ENCODE measurements at regions not wholly inside any gene's neighbourhood (a gene's known extent, or its start where the extent isn't known, plus 50 kb on each side); places are given as distances from the start of the nearest gene placed in this dataset.

GRCh38 chr15:97072545-97072944 is 742.0 kb downstream of the NR2F2 start:
- H3K4me3 ChIP-seq (ENCODE audit: low read depth, low read length), result no peak overlapping the region
- DNase-seq (ENCODE audit: low read depth), result no peak
- no peak for TF ChIP-seq CTCF (conservative IDR thresholded peaks at IDR 0.05; ENCODE audit: low read depth, low read length)

GRCh38 chr15:97076011-97076410 is 745.5 kb downstream of the NR2F2 start:
- peak; percentile 65 for DNase-seq (ENCODE audit: low read depth)
- H3K4me3 ChIP-seq (ENCODE audit: low read depth, low read length), result no peak overlapping the region
- no peak for TF ChIP-seq CTCF (conservative IDR thresholded peaks at IDR 0.05; ENCODE audit: low read depth, low read length)

GRCh38 chr15:97077975-97078374 is 747.5 kb downstream of the NR2F2 start:
- no peak for TF ChIP-seq CTCF (conservative IDR thresholded peaks at IDR 0.05; ENCODE audit: low read depth, low read length)
- H3K4me3 ChIP-seq (ENCODE audit: low read depth, low read length), result no peak overlapping the region
- peak; percentile 24 for DNase-seq (ENCODE audit: low read depth)

- TF ChIP-seq CTCF (conservative IDR thresholded peaks at IDR 0.05; ENCODE audit: low read depth, low read length), result no peak
Observed at GRCh38 chr15:97078591-97078990, 748.1 kb downstream of the NR2F2 start.

GRCh38 chr15:97081666-97082226 is 751.2 kb downstream of the NR2F2 start:
- peak; percentile 28 for DNase-seq (ENCODE audit: low read depth)
- TF ChIP-seq CTCF (conservative IDR thresholded peaks at IDR 0.05; ENCODE audit: low read depth, low read length), result no peak
- H3K4me3 ChIP-seq (ENCODE audit: low read depth, low read length), result no peak overlapping the region

More at GRCh38 chr15:97078591-97078990, 748.1 kb downstream of the NR2F2 start:
- no peak overlapping the region for H3K4me3 ChIP-seq (ENCODE audit: low read depth, low read length)
- no peak for DNase-seq (ENCODE audit: low read depth)

GRCh38 chr15:97082830-97083229 is 752.3 kb downstream of the NR2F2 start:
- H3K4me3 ChIP-seq (ENCODE audit: low read depth, low read length), result no peak overlapping the region
- no peak for TF ChIP-seq CTCF (conservative IDR thresholded peaks at IDR 0.05; ENCODE audit: low read depth, low read length)
- no peak for DNase-seq (ENCODE audit: low read depth)

- H3K4me3 ChIP-seq (ENCODE audit: low read depth, low read length), result no peak overlapping the region
- no peak for TF ChIP-seq CTCF (conservative IDR thresholded peaks at IDR 0.05; ENCODE audit: low read depth, low read length)
- peak; percentile 90 for DNase-seq (ENCODE audit: low read depth)
Observed at GRCh38 chr15:97084650-97085049, 754.1 kb downstream of the NR2F2 start.
